ENCODE measurements at regions not wholly inside any gene's neighbourhood (a gene's known extent, or its start where the extent isn't known, plus 50 kb on each side); places are given as distances from the start of the nearest gene placed in this dataset.

GRCh38 chr17:72004011-72004427, 116.8 kb upstream of the SOX9 start:
- no peak for DNase-seq (ENCODE audit: low spot score)
- Histone ChIP-seq H3K36me3 (ENCODE audit: control insufficient read depth in 4 of 4, insufficient read depth in 3 of 4, low read depth in 1 of 4, low read length in 3 of 4) (no peaks in the 10 kb centered on the region), H3K27me3 (ENCODE audit: control insufficient read depth in 4 of 4, insufficient read depth in 4 of 4, low read length in 3 of 4) (no peaks in the 10 kb centered on the region), H3K4me3 (ENCODE audit: low read depth in 1 of 3, low read length in 3 of 3) (no peak overlapping the region), H3K4me1 (ENCODE audit: control insufficient read depth in 4 of 4, insufficient read depth in 4 of 4, low read length in 3 of 4) (no peaks in the 10 kb centered on the region), H3K9me3 (ENCODE audit: control insufficient read depth in 4 of 4, low read length in 3 of 4) (no peaks in the 10 kb centered on the region), H3K9ac (ENCODE audit: low read depth in 1 of 2, low read length in 2 of 2) (no peak overlapping the region), H3K27ac (ENCODE audit: low read depth in 1 of 2, low read length in 2 of 2) (no peak overlapping the region)
- WGBS: 74% methylated on average over 2 of the region's 2 CpGs
- TF ChIP-seq JUND (IDR thresholded peaks at IDR 0.05): no peak
- TF ChIP-seq CTCF (IDR thresholded peaks at IDR 0.05; ENCODE audit: low read depth, low read length, missing input control): no peak
- no peak for TF ChIP-seq FOXA2 (IDR thresholded peaks at IDR 0.05)
- TF ChIP-seq GABPA (IDR thresholded peaks at IDR 0.05 in 1 of 2, conservative IDR thresholded peaks at IDR 0.05 in 1 of 2): no peak
- TF ChIP-seq TAF1 (conservative IDR thresholded peaks at IDR 0.05): no peak
- no peak for TF ChIP-seq RXRA (IDR thresholded peaks at IDR 0.05)
- TF ChIP-seq YY1 (IDR thresholded peaks at IDR 0.05): no peak
- no peak for TF ChIP-seq EGR1 (IDR thresholded peaks at IDR 0.05; ENCODE audit: low read depth in 2 of 2)
- TF ChIP-seq HNF4A (conservative IDR thresholded peaks at IDR 0.05): no peak
- no peak for TF ChIP-seq HNF4G (IDR thresholded peaks at IDR 0.05)
- TF ChIP-seq SP1 (IDR thresholded peaks at IDR 0.05): no peak

GRCh38 chr17:72004611-72005331, 116.0 kb upstream of the SOX9 start:
- no peak overlapping the region for H3K27ac ChIP-seq (ENCODE audit: low read depth in 1 of 2, low read length in 2 of 2)
- no peaks in the 10 kb centered on the region for H3K4me1 ChIP-seq (ENCODE audit: control insufficient read depth in 4 of 4, insufficient read depth in 4 of 4, low read length in 3 of 4)
- TF ChIP-seq EGR1 (IDR thresholded peaks at IDR 0.05; ENCODE audit: low read depth in 2 of 2): no peak
- TF ChIP-seq MAX (IDR thresholded peaks at IDR 0.05): no peak
- TF ChIP-seq HNF4G (IDR thresholded peaks at IDR 0.05): no peak
- TF ChIP-seq ZBTB33 (IDR thresholded peaks at IDR 0.05): no peak
- no peak for TF ChIP-seq NR2F2 (IDR thresholded peaks at IDR 0.05)
- TF ChIP-seq HNF4A (conservative IDR thresholded peaks at IDR 0.05): no peak
- TF ChIP-seq JUND (IDR thresholded peaks at IDR 0.05): no peak
- no peak for TF ChIP-seq GABPA (IDR thresholded peaks at IDR 0.05 in 1 of 2, conservative IDR thresholded peaks at IDR 0.05 in 1 of 2)
- TF ChIP-seq SP1 (IDR thresholded peaks at IDR 0.05): no peak
- no peak for TF ChIP-seq ATF3 (IDR thresholded peaks at IDR 0.05)
- no peak for TF ChIP-seq FOXA2 (IDR thresholded peaks at IDR 0.05)
- TF ChIP-seq REST (IDR thresholded peaks at IDR 0.05): no peak
- no peak for TF ChIP-seq FOXA1 (IDR thresholded peaks at IDR 0.05)
- no peak for TF ChIP-seq TAF1 (conservative IDR thresholded peaks at IDR 0.05)
- TF ChIP-seq RAD21 (IDR thresholded peaks at IDR 0.05): no peak
- no peaks in the 10 kb centered on the region for H3K27me3 ChIP-seq (ENCODE audit: control insufficient read depth in 4 of 4, insufficient read depth in 4 of 4, low read length in 3 of 4)
- no peak for DNase-seq (ENCODE audit: low spot score)
- WGBS: 78% methylated on average over 10 of the region's 10 CpGs
- H3K9ac ChIP-seq (ENCODE audit: low read depth in 1 of 2, low read length in 2 of 2): no peak overlapping the region
- H3K9me3 ChIP-seq (ENCODE audit: control insufficient read depth in 4 of 4, low read length in 3 of 4): no peaks in the 10 kb centered on the region
- no peak overlapping the region for H3K4me3 ChIP-seq (ENCODE audit: low read depth in 1 of 3, low read length in 3 of 3)
- no peaks in the 10 kb centered on the region for H3K36me3 ChIP-seq (ENCODE audit: control insufficient read depth in 4 of 4, insufficient read depth in 3 of 4, low read depth in 1 of 4, low read length in 3 of 4)

Measured in liver (tissue), 8 donors.